Testis (tissue), 2 donors: ENCODE measurements at regions not wholly inside any gene's neighbourhood (a gene's known extent, or its start where the extent isn't known, plus 50 kb on each side); places are given as distances from the start of the nearest gene placed in this dataset.

Experiments
- CTCF ChIP-seq, 3 experiments: fragments of 450-650 bp in 2 of 3; fragments of 200-600 bp in 1 of 3; sonication (generic) in 1 of 3; IDR thresholded peaks; one replicate each; pipeline ENCODE4 v1.5.1; 2016 to 2019; ENCODE audit warnings: antibody characterized with exemption in 3 of 3, mild to moderate bottlenecking in 2 of 3, moderate library complexity in 1 of 3
- POLR2A ChIP-seq: fragments of 450-650 bp; IDR thresholded peaks from one replicate; pipeline ENCODE4 v1.6.1; 2017; ENCODE audit warnings: antibody characterized with exemption, mild to moderate bottlenecking, moderate library complexity

GRCh38 chr3:170701696-170702678 lies 116.1 kb upstream of the SLC7A14 start:
- TF ChIP-seq CTCF (IDR thresholded peaks at IDR 0.05) (no peak), POLR2A (no peak)
